ENCODE measurements at regions not wholly inside any gene's neighbourhood (a gene's known extent, or its start where the extent isn't known, plus 50 kb on each side); places are given as distances from the start of the nearest gene placed in this dataset.

DNA sequence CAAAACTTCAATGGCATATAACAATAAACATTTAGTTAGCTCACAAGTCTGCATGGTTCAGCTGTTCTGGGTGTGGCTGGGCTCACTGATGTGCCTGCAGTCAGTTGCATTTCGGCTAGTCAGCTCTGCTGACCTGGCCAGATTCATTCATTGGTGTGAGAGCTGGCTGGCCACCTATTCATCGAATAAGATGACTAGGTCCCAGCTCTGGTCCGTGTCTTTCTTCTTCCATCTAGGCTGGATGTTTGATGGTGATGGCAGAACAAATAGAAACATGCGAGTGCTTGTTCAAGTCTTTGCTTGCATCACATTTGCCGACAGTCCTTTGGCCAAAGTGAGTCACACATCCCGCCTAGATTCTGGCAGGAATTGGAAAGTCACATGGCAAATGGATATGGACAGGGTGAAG is 203.3 kb upstream of the CRY1 start:
- Histone ChIP-seq H3K4me3 (ENCODE audit: low read depth, low read length) (no peak overlapping the region), H3K36me3 (ENCODE audit: control insufficient read depth in 2 of 2, insufficient read depth in 1 of 2, low read length in 2 of 2) (no peaks in the 10 kb centered on the region), H3K27ac (ENCODE audit: extremely low read depth, low read depth, low read length) (no peak overlapping the region), H3K4me1 (ENCODE audit: control insufficient read depth, insufficient read depth, low read length) (no peaks in the 10 kb centered on the region), H3K9me3 (ENCODE audit: control insufficient read depth, insufficient read depth, low read depth, low read length) (no peaks in the 10 kb centered on the region)
- CTCF ChIA-PET, result interaction anchor here (1.4 kb wide), 1 partner anchor 314 kb away, joined by 4 read pairs; no protein-coding TSS in a partner anchor
- POLR2A ChIA-PET, result no interaction called here
- TF ChIP-seq HOXC10 (CRISPR knock-in tag; IDR thresholded peaks at IDR 0.05) (no peak), ZNF174 (tag by site-specific recombination; IDR thresholded peaks at IDR 0.05) (no peak), ZNF76 (tag by site-specific recombination; IDR thresholded peaks at IDR 0.05; ENCODE audit: borderline replicate concordance, low read depth) (no peak), ZNF169 (tag by site-specific recombination; IDR thresholded peaks at IDR 0.05) (no peak), ZNF677 (tag by site-specific recombination; IDR thresholded peaks at IDR 0.05) (no peak), SALL2 (tag by site-specific recombination; IDR thresholded peaks at IDR 0.05; ENCODE audit: borderline replicate concordance) (no peak), PRDM1 (tag by site-specific recombination; IDR thresholded peaks at IDR 0.05) (no peak), MYNN (tag by site-specific recombination; IDR thresholded peaks at IDR 0.05; ENCODE audit: borderline replicate concordance) (no peak), ZNF610 (tag by site-specific recombination; IDR thresholded peaks at IDR 0.05; ENCODE audit: borderline replicate concordance) (no peak), ZNF121 (tag by site-specific recombination; IDR thresholded peaks at IDR 0.05) (no peak), ZNF19 (tag by site-specific recombination; IDR thresholded peaks at IDR 0.05; ENCODE audit: low read depth) (no peak), BCL11B (tag by site-specific recombination; IDR thresholded peaks at IDR 0.05; ENCODE audit: low read depth) (no peak), INSM2 (tag by site-specific recombination; IDR thresholded peaks at IDR 0.05) (no peak), ZNF416 (tag by site-specific recombination; IDR thresholded peaks at IDR 0.05) (no peak), ZNF548 (tag by site-specific recombination; IDR thresholded peaks at IDR 0.05) (no peak)
- TF ChIP-seq, protein P1, sequence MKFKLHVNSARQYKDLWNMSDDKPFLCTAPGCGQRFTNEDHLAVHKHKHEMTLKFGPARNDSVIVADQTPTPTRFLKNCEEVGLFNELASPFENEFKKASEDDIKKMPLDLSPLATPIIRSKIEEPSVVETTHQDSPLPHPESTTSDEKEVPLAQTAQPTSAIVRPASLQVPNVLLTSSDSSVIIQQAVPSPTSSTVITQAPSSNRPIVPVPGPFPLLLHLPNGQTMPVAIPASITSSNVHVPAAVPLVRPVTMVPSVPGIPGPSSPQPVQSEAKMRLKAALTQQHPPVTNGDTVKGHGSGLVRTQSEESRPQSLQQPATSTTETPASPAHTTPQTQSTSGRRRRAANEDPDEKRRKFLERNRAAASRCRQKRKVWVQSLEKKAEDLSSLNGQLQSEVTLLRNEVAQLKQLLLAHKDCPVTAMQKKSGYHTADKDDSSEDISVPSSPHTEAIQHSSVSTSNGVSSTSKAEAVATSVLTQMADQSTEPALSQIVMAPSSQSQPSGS (tag by site-specific recombination; IDR thresholded peaks at IDR 0.05; ENCODE audit: low read depth), result no peak
- TF ChIP-seq, protein P2, sequence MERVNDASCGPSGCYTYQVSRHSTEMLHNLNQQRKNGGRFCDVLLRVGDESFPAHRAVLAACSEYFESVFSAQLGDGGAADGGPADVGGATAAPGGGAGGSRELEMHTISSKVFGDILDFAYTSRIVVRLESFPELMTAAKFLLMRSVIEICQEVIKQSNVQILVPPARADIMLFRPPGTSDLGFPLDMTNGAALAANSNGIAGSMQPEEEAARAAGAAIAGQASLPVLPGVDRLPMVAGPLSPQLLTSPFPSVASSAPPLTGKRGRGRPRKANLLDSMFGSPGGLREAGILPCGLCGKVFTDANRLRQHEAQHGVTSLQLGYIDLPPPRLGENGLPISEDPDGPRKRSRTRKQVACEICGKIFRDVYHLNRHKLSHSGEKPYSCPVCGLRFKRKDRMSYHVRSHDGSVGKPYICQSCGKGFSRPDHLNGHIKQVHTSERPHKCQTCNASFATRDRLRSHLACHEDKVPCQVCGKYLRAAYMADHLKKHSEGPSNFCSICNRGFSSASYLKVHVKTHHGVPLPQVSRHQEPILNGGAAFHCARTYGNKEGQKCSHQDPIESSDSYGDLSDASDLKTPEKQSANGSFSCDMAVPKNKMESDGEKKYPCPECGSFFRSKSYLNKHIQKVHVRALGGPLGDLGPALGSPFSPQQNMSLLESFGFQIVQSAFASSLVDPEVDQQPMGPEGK (tag by site-specific recombination; IDR thresholded peaks at IDR 0.05), result no peak
- TF ChIP-seq, protein P3, sequence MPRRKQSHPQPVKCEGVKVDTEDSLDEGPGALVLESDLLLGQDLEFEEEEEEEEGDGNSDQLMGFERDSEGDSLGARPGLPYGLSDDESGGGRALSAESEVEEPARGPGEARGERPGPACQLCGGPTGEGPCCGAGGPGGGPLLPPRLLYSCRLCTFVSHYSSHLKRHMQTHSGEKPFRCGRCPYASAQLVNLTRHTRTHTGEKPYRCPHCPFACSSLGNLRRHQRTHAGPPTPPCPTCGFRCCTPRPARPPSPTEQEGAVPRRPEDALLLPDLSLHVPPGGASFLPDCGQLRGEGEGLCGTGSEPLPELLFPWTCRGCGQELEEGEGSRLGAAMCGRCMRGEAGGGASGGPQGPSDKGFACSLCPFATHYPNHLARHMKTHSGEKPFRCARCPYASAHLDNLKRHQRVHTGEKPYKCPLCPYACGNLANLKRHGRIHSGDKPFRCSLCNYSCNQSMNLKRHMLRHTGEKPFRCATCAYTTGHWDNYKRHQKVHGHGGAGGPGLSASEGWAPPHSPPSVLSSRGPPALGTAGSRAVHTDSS (tag by site-specific recombination; IDR thresholded peaks at IDR 0.05), result no peak

GRCh38 chr12:107302649-107303341 is 209.4 kb upstream of the CRY1 start:
- POLR2A ChIA-PET, result no interaction called here
- CTCF ChIA-PET, result interaction anchor here (1.0 kb wide), 1 partner anchor 100 kb away, joined by 3 read pairs; no protein-coding TSS in a partner anchor
- no peak for TF ChIP-seq ZNF155 (tag by site-specific recombination; IDR thresholded peaks at IDR 0.05)
- no peak for TF ChIP-seq GFI1B (tag by site-specific recombination; IDR thresholded peaks at IDR 0.05)
- TF ChIP-seq ZNF48 (tag by site-specific recombination; IDR thresholded peaks at IDR 0.05), result no peak
- no peak for TF ChIP-seq ZFP69B (tag by site-specific recombination; IDR thresholded peaks at IDR 0.05)
- TF ChIP-seq ZNF423 (tag by site-specific recombination; IDR thresholded peaks at IDR 0.05), result no peak
- TF ChIP-seq ZNF138 (tag by site-specific recombination; IDR thresholded peaks at IDR 0.05; ENCODE audit: borderline replicate concordance), result no peak
- TF ChIP-seq ZNF37A (tag by site-specific recombination; IDR thresholded peaks at IDR 0.05), result no peak
- no peak for TF ChIP-seq GLIS2 (tag by site-specific recombination; IDR thresholded peaks at IDR 0.05)
- no peak for TF ChIP-seq ZNF677 (tag by site-specific recombination; IDR thresholded peaks at IDR 0.05)
- no peak for TF ChIP-seq ZNF629 (tag by site-specific recombination; IDR thresholded peaks at IDR 0.05)

More at GRCh38 chr12:107302649-107303341, 209.4 kb upstream of the CRY1 start:
- Histone ChIP-seq H3K4me3 (ENCODE audit: low read depth, low read length) (no peak overlapping the region), H3K9me3 (ENCODE audit: control insufficient read depth, insufficient read depth, low read depth, low read length) (no peaks in the 10 kb centered on the region), H3K4me1 (ENCODE audit: control insufficient read depth, insufficient read depth, low read length) (no peaks in the 10 kb centered on the region), H3K36me3 (ENCODE audit: control insufficient read depth in 2 of 2, insufficient read depth in 1 of 2, low read length in 2 of 2) (no peaks in the 10 kb centered on the region), H3K27ac (ENCODE audit: extremely low read depth, low read depth, low read length) (no peak overlapping the region)
